NCI-H345 (cell line): ENCODE measurements at regions not wholly inside any gene's neighbourhood (a gene's known extent, or its start where the extent isn't known, plus 50 kb on each side); places are given as distances from the start of the nearest gene placed in this dataset.

Experiments
- DNase-seq: peaks from one replicate; lab custom pipeline; 2025; lab: John Stamatoyannopoulos, UW

DNA sequence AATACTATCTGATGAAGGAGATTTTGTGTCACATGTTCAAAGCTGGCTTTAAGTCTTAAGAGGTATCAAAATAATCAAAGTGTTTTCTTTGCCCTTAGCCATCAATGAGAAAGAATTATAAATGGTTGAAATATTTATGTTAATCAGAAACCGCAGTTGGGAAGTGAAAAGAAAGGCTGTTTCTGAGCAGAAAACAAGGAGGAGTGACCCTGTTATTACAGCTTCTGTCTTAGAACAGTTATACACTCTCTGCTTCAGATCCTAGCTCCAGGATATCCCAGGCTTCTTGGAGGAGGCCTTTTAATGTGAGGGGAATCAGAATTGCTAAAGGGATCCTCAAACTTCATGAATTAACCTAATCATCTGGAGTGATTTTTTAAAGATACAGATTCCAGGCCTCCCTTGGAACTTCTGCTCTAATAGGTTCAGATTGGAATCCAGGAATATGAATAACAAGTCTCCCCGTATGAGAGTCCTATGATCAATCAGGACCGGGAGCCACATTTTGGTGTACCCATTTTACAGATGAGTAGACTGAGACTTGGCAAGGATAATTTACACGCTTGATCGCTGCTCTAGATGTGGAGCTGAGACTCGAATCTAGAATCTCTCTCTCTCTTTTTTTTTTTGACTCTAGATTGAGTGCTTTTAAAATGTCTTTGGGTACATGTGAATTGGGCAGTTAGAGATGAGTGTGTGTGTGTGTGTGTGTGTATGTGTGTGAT lies 50.8 kb upstream of the JAG1 start:
- DNase-seq: no peak

- DNase-seq: no peak
Observed at GRCh38 chr20:10728873-10729670, 55.3 kb upstream of the JAG1 start.

DNA sequence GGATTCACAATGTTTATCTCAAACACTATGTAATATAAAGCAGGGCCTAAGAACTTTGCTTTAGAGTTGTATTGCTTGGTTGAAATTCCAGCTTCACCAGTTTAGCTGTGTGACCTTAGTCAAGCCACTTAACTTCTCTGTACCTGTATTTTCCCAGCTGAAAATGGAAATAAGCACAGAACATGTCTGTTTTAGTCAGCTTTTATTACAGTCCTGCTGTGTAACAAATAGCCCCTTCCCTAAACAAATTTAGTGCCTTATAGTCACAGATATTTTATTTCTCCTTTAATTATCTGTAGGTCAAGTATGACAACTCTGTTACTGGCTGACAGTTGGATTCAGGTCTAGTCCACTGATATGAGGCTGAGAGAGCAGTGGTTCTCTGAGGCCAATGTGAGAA lies 56.0 kb upstream of the JAG1 start:
- no peak for DNase-seq

DNA sequence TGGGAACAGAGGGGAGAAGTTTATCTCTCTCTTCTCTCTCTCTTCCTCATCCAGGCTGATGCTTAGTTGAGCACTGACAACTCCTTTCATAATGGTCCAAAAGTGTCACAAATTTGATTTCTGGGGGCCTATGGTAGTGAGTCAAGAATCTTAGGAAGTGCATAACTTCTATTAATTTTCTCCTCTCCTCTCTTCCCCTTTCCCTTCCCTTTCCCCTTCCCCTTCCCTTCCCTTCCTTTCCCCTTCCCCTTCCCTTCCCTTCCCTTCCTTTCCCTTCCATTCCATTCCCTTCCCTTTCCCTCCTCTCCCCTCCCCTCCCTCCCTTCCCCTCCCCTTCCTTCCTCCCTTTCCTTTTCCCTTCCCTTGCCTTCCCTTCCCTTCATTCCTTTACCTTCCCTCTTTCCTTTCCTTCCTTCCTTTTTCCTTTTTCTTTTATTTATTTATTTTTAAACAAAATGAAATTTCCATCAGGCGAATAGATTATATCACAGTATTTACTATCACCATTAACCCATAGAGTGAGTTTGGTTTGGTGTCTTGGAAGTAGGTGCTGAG lies 56.9 kb upstream of the JAG1 start:
- no peak for DNase-seq

GRCh38 chr20:10731190-10731965 lies 57.6 kb upstream of the JAG1 start:
- no peak for DNase-seq

GRCh38 chr20:10733122-10733521 lies 59.3 kb upstream of the JAG1 start:
- DNase-seq: no peak

DNA sequence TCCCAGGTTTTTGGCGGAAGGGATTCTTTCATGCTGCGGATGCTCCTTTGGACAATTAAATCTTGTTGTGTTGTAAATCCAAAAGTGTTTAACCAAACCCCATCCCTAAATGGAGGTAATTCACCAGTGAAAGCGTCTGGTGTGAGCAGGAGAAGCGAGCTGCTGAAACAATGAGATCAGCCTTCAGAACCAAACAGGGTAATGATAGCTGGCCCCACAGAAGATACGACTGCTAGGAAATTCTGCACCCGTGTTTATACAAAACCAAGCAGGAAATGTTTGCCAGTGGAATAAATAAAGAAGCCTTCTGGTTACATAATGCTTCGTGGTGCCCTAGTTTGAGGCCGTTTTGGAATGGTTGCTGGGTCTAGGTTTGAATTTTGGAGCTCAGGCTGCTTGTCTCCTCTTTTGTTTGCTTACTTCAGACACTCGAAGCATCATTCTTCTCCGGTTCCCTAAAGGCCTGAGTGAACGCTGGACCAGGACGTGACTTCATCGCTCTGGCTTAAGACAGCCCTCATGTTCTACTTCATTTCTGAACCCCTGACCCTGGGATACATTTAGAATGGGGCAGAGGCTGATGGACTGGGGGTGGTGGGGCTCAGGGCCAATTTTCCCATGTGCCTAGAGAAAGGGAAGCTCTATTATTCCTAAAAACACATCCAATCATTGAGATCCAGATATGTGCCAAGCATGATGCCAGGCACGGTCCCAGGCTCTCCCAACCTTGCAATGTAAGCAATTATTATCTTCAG lies 61.6 kb upstream of the JAG1 start:
- no peak for DNase-seq

- DNase-seq: no peak
Observed at GRCh38 chr20:10739134-10739533, 65.3 kb upstream of the JAG1 start.

DNA sequence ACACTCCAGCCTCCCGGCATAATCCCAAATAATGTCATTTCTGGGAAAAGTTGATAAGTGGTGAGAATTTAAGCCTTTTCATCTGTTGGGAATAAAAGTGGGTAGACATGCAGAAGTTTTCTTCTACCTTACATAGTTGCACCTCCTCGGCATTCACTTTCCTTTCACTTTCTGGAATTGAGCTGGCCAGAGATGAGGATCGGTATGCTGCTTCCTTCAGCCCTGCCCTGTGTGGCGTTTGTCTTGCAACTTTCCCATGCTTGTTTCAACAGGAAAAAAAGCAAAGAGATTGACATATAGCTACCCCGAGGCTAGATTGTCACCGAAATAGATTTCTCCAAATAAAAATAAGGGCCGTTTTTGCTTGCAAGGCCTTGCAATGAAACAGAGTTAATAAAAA lies 65.8 kb upstream of the JAG1 start:
- no peak for DNase-seq

GRCh38 chr20:10741060-10741459 lies 67.3 kb upstream of the JAG1 start:
- DNase-seq: no peak

- DNase-seq: no peak
Observed at GRCh38 chr20:10745790-10746189, 72.0 kb upstream of the JAG1 start.

GRCh38 chr20:10747019-10747418 lies 73.2 kb upstream of the JAG1 start:
- no peak for DNase-seq

DNA sequence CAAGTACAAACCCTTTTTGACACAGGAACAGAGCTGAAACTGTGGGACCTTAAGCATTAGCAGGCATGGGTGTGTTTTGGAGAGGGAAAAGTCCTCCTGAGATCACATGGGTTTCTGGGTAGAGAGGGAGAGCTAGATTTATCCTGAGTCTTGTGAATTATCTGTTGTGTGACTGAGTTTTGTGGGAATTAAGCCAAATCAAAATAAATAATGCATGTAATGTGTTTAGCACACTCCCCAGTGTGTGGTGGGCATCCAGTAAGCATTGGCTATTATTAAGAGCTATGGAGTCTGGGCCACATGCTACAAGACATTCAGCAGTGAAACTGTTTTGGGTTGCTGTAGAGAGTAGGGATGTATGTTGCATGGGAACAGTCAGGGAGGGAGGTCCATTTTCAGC lies 75.3 kb upstream of the JAG1 start:
- DNase-seq: no peak

DNA sequence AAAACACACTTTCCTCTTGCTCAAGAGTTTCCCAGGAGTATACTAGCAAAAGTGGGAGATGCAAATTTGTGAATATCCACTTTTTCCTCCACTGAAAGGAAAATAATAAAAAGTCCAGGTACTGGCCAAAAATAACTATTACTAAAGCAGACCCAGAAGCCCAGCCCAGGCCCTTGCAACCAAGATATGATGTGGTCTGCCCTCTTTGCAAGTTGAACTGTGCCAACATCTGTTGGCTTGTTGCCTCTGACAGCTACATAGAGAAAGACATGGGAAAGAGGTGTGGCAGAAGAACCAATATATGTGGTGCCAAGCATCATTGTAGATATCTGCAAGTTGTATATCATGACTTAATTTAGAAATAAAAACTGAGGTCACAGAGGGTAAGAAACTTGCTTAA lies 78.4 kb upstream of the JAG1 start:
- DNase-seq: no peak

DNA sequence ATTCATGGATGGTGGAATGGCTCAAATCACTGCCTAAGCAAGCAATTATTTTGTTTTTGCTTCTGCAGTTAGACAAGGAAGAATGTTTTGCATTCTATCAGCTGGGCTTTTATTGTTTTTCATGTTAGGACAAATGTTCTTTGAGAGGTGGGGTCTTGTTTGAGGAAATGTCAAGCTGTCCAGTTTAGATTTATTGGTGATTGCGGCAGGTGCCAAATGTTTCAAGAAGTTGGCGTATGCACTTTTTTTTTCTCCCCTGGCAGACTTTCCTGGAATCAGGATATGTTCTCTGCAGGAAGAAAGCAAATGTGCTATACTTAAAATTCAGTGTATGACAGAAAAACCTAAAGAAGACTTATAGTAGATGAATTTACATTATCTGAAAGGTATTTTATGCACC lies 81.0 kb upstream of the JAG1 start:
- no peak for DNase-seq

GRCh38 chr20:10758446-10758845 lies 84.6 kb upstream of the JAG1 start:
- no peak for DNase-seq

- DNase-seq: no peak
Observed at GRCh38 chr20:10761232-10761631, 87.4 kb upstream of the JAG1 start.

DNA sequence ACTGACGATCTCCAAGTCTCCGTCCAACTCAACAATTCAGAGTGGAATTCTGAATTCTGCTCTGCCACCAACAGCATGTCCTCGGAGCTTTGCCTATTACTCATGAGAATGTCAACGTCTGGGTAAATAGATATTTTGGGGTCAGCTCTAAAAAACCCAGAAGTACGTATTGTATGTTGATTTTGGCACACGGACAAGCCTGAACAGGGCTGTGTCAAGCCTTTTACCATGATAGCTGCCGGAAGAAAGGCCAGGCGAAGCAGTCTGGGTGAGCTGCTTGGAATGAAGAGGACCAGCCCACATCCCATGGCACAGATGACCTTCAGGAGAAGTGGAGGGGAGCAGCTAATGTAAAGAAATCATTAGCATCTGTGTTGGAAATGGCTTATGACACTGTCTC lies 88.0 kb upstream of the JAG1 start:
- DNase-seq: no peak

DNA sequence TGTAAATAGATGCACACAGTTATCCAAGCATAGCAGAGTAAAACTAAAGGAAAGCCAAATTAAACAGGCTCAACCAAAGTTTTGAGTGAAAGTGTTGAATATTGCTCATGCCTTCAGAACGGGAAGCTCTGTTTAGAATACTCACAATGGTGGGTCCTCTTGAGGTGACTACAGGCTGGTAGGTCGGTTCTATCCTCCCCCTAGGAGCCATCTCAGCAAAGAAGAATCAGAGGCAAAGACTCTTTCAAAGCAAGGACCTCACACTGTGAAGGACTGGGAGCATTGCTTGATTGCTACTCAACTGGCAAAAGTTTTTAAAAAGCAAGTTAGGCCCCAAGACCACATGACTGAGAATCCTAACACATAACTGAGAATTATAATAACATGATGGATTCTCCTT lies 88.4 kb upstream of the JAG1 start:
- no peak for DNase-seq

- DNase-seq: no peak
Observed at GRCh38 chr20:10763112-10763511, 89.3 kb upstream of the JAG1 start.

DNA sequence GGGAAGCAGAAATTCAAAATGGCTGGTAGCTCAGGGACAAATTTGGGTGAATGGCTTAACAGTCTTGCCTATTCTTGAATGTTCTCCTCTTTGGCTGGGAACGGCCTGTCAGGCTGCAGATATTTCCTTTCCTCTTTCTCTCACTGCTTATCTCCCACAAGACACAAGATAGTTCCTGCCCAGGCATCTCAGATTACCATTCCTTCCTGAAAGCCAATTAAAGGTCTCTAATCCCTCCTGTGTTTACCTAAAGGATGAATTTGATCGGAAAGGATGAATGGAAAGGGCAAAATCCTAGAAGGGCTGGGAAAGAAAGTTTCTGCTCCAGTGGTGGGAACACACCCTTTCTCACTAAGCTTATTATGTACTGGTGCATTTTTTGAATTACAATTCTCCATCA lies 95.9 kb upstream of the JAG1 start:
- no peak for DNase-seq

- no peak for DNase-seq
Observed at GRCh38 chr20:10770753-10771152, 97.0 kb upstream of the JAG1 start.
